Glomerular endothelial cell (primary cell): ENCODE measurements at regions not wholly inside any gene's neighbourhood (a gene's known extent, or its start where the extent isn't known, plus 50 kb on each side); places are given as distances from the start of the nearest gene placed in this dataset.
"Not testable (repeated sequence)": the region's sequence is repeated elsewhere in the genome, so short reads cannot be mapped to it uniquely, and the experiment has no call there.

ENCODE experiments used
- DNase-seq: peaks from one replicate; pipeline ENCODE4 v3.0.0-alpha.2; 2011; ENCODE audit warnings: low read depth, low spot score; ENCODE audit errors: extremely low read depth

GRCh38 chr2:7516484-7517063, 599.4 kb downstream of the RNF144A start:
- DNase-seq, result no peak

GRCh38 chr2:7517088-7517487, 599.9 kb downstream of the RNF144A start:
- no peak for DNase-seq

- no peak for DNase-seq
These were observed 600.6 kb downstream of the RNF144A start for GRCh38 chr2:7517851-7518250.

- no peak for DNase-seq
These were observed 606.4 kb downstream of the RNF144A start for GRCh38 chr2:7523481-7524120.

- DNase-seq, result no peak
These were observed 607.0 kb downstream of the RNF144A start for GRCh38 chr2:7524195-7524594.

GRCh38 chr2:7525746-7526145, 608.5 kb downstream of the RNF144A start:
- no peak for DNase-seq

GRCh38 chr2:7527165-7527722, 610.0 kb downstream of the RNF144A start:
- DNase-seq, result no peak

- no peak for DNase-seq
These were observed 612.8 kb downstream of the RNF144A start for GRCh38 chr2:7530001-7530400.

GRCh38 chr2:7539077-7539476, 621.9 kb downstream of the RNF144A start:
- DNase-seq, result no peak

GRCh38 chr2:7539760-7540159, 622.5 kb downstream of the RNF144A start:
- DNase-seq, result no peak

- DNase-seq, result no peak
These were observed 635.8 kb downstream of the RNF144A start for GRCh38 chr2:7552825-7553570.

- no peak for DNase-seq
These were observed 638.0 kb downstream of the RNF144A start for GRCh38 chr2:7555260-7555659.

GRCh38 chr2:7557376-7557775, 640.2 kb downstream of the RNF144A start:
- DNase-seq, result no peak

GRCh38 chr2:7559791-7560190, 642.6 kb downstream of the RNF144A start:
- DNase-seq, result no peak

- DNase-seq, result no peak
These were observed 649.2 kb downstream of the RNF144A start for GRCh38 chr2:7566382-7566881.

- not testable (repeated sequence) for DNase-seq
These were observed 649.9 kb downstream of the RNF144A start for GRCh38 chr2:7567116-7567515.

- no peak for DNase-seq
These were observed 650.4 kb downstream of the RNF144A start for GRCh38 chr2:7567646-7568045.

- DNase-seq, result no peak
These were observed 653.0 kb downstream of the RNF144A start for GRCh38 chr2:7570247-7570646.

GRCh38 chr2:7571701-7572100, 654.5 kb downstream of the RNF144A start:
- DNase-seq, result no peak

GRCh38 chr2:7572450-7572849, 655.2 kb downstream of the RNF144A start:
- DNase-seq, result no peak

- no peak for DNase-seq
These were observed 656.1 kb downstream of the RNF144A start for GRCh38 chr2:7573166-7573825.
